Motor neuron (in vitro differentiated cells): ENCODE measurements at regions not wholly inside any gene's neighbourhood (a gene's known extent, or its start where the extent isn't known, plus 50 kb on each side); places are given as distances from the start of the nearest gene placed in this dataset.

ENCODE experiments used
- ATAC-seq, 8 experiments: fragments of 200-7000 bp; cut with Tn5 transposase; replicated peaks in 6 of 8; 2 replicates each; pipeline ENCODE4 v1.8.0; 2021; ENCODE audit warnings: mild to moderate bottlenecking in 8 of 8, moderate library complexity in 8 of 8
- H3K27ac ChIP-seq, 2 donors: fragments of 250-450 bp; sonication (Bioruptor Pico); 2 replicates each; pipeline ENCODE4 v1.9.0; 2021; ENCODE audit warnings: antibody characterized with exemption in 2 of 2, mild to moderate bottlenecking in 2 of 2, moderate library complexity in 1 of 2
- H3K4me1 ChIP-seq, 2 donors: fragments of 250-450 bp; sonication (Bioruptor Pico); replicated peaks in 1 of 2; 2 replicates each; pipeline ENCODE4 v1.6.1; 2021; ENCODE audit warnings: antibody characterized with exemption in 2 of 2, mild to moderate bottlenecking in 2 of 2, moderate library complexity in 1 of 2
- H3K4me3 ChIP-seq, 5 donors: fragments of 250-450 bp; sonication (Bioruptor Pico); 2 replicates each; pipeline ENCODE4 v1.9.0; 2021; ENCODE audit warnings: antibody characterized with exemption in 5 of 5, mild to moderate bottlenecking in 5 of 5, moderate library complexity in 4 of 5
- WGBS, 10 experiments: fragments of 450-650 bp; shearing (Covaris generic); methylation state at CpG; one replicate each; pipeline ENCODE4 v1.0.0; 2022; 5-methylcytosine and 5-hydroxymethylcytosine counted together
- in situ Hi-C, 9 experiments: fragments of 400-800 bp; cut with MboI; loops; one replicate each; pipeline ENCODE4 v1.15.0; 2021; ENCODE audit warnings: low sequenced_read_pairs in 9 of 9, low pct_unique_long_range_greater_than_20kb in 2 of 9; ENCODE audit not compliant: unreplicated experiment in 9 of 9

DNA sequence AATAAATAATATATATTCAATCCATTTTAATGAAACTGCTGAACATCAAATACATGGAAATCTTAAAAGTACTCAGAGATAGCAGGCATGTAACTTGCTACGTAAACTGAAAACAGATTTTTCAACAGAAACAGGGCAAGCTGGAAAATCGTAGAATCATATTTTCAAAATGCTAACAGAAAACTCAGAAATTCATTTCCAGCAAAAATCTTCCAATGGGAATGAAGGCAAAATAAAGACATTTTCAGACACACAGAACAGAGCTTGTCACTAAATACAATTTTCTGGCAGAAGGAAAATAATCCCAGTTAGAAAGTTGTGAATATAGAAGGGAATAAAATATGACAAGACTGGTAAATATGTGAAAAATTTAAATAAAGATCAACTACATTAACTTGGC lies 419.9 kb upstream of the ZFP42 start:
- ATAC-seq: no peak
- no peak overlapping the region for H3K27ac ChIP-seq
- WGBS, 10 experiments: 32 to 100% (median 92%) methylated on average over 1 to 2 of the region's 2 CpGs
- H3K4me1 ChIP-seq: no peaks in the 10 kb centered on the region
- no peak overlapping the region for H3K4me3 ChIP-seq
- in situ Hi-C loops: no loop called here

DNA sequence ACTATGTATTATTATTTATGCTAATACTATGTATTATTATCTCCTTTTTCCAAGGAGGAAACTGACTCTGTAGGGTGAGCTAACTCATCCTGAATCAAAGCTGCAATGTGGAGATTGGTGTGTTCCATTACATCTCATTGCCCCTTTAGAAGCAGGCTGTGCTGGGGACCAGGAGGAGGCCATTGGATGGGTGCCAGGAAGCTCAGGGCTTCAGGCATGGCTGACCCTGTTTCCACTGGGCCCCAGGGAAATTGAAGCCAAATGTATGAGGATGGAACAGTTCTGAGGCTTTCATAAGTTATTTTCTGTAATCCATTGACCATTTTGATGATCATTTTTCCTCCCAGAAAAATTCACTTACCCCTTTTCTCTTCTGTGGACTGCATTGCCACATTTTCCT lies 418.8 kb upstream of the ZFP42 start:
- ATAC-seq: no peak
- H3K4me3 ChIP-seq: no peak overlapping the region
- in situ Hi-C loops: no loop called here
- no peaks in the 10 kb centered on the region for H3K4me1 ChIP-seq
- no peak overlapping the region for H3K27ac ChIP-seq

DNA sequence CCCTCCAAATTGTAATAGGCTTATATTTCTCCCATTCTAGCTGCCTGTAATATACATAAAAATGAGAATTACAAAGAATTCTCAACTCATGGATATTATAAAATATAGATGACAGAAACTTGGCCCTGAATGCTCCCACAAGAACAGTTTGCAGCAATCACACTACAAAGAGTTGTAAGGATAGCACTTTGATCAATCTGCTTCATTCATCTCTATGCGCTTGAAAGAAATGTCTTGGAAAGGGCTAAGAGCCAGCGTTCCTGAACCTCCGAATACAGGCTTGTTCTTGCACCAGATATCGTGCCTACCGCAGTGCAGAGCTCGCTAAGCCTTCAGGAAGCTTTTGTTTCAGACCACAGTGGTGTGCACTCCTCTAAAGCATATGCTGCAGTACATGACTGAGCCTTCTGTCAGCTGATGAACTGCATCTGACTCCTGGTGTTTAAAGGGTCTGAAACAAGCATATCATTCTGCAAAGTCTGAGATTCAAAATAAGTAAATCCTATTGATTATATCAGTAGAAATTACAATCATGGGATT lies 417.6 kb upstream of the ZFP42 start:
- Histone ChIP-seq H3K4me3 (no peak overlapping the region), H3K27ac (no peak overlapping the region), H3K4me1 (no peaks in the 10 kb centered on the region)
- in situ Hi-C loops: no loop called here
- ATAC-seq: no peak
- 0 to 92% (median 74%) methylated on average over 3 to 6 of the region's 6 CpGs; no CpG with 5 or more reads in 2 of the 10 experiments for WGBS, 10 experiments

DNA sequence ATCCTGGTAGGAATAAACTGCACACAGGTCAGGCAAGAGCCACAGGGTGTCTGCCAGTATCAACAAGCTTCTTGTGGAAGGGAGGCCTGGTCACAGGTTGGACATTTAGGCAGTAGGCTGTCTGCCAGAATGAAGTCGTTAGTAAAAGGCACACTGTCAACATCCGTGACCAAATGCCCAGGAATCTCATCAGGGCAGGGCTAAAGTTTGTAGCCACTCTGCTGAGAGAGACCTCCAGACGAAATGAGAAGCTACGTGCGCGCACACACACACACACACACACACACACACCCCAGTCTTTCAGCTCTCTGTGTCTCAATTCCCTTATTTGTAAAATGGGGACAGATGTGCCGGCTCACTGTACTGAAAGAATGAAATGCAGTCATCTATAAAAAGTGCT lies 408.7 kb upstream of the ZFP42 start:
- peaks cover 0 to 3% of the 10 kb centered on the region in 2 donors for H3K4me1 ChIP-seq
- WGBS, 10 experiments: 70 to 100% (median 95%) methylated on average over 1 to 5 of the region's 7 CpGs; no CpG with 5 or more reads in 4 of the 10 experiments
- no peak overlapping the region for H3K27ac ChIP-seq
- H3K4me3 ChIP-seq: no peak overlapping the region
- no peak for ATAC-seq
- in situ Hi-C loops: no loop called here

DNA sequence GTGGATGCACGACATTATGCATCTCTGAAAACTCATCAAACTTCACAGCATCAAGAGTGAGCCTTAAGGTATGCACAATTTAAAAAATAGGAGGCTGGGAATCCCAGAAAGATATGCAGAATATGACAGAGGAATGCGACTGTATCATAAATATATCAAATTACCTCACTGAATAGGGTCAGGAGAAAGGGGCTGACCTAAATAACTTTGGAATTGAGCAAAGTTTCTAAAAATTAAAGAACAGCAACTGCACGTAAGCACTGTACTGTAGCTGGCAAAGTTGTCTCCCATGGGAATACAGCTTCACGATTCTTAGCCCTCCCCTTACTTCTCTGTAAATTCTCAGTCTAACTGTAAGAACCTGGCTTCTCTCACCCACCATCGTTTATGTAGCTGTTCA lies 397.4 kb upstream of the ZFP42 start:
- in situ Hi-C loops: no loop called here
- Histone ChIP-seq H3K4me3 (no peak overlapping the region), H3K27ac (no peak overlapping the region), H3K4me1 (no peaks in the 10 kb centered on the region)
- WGBS, 10 experiments: 25 to 100% (median 85%) methylated on average over 1 to 5 of the region's 5 CpGs
- ATAC-seq: no peak

DNA sequence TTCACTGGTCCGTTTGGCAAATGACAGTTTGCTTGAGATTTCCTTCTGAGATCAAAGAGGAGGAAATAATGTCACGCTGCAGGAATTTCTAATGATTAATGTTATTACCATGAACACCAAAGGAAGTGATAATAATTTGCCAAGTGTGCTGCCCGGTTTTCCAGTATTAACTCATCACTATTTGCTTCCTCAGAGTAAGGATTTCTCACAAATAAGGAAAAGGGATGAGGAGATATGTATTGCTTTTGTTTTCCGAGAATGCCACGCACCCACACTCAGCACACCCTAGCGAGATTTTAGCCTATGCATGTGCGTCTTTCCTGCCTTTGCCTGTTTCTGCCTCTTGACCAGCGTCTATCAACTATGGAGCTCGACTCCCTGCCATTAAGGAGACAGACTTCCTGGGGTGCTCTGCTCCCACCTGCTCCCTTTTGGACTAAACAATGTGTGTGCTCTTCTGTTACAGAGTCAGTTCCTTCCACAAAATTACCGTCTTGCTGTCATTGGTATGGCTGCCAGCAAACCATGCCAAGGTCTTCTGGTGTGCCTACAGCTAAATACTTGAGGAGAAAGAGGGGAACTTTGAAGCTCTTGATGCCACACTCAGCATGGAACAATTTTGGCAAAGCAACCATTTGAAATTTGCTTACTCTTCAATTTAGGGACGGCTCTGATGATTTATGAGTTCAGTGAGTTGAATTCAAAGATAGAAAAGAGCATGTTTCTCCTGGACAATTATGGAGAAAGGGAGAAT lies 393.1 kb upstream of the ZFP42 start:
- H3K4me1 ChIP-seq: no peaks in the 10 kb centered on the region
- no peak overlapping the region for H3K27ac ChIP-seq
- ATAC-seq: no peak
- H3K4me3 ChIP-seq: no peak overlapping the region
- in situ Hi-C loops: no loop called here
- 0 to 92% (median 67%) methylated on average over 1 to 11 of the region's 11 CpGs for WGBS, 10 experiments

DNA sequence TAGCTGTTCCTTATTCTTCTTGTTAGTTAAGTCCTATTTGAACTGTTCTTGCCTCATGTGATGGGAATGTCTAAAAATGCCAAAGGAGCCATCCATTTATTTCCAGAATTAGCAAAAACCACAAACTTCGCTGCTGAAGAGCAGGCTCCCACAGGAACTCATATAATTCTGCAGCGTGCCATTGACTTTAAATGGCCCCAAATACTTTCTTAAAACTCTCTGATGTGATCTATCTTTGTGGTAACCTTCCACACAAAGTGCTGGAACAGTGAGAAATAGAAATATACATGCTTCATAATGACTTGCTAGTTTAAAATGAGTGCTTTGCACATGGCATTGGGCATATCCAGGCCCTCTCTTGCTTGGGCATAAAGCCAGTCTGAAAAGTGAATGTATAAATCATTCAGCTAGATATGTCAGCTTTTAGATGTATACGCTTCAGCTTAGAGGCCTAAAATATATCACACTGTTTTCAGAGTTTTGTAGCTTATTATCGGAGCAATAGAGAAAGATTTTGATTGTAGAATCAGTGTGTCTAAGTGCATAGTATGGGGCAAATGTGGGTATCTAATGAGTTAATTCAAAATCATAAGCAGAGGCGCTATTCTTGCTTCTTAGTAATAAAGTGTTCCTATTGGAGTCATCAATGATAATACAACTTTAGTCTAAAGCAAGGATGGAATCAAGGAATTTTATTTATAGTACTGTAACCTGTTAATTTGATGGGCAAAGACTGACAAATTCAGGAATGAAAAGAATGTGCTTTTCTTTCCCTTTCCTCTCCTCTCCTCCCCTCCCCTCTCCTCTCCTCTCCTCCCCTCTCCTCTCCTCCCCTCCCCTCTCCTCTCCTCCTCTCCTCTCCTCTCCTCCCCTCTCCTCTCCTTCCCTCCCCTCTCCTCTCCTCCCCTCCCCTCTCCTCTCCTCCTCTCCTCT lies 392.2 kb upstream of the ZFP42 start:
- Histone ChIP-seq H3K4me3 (no peak overlapping the region), H3K27ac (no peak overlapping the region), H3K4me1 (no peaks in the 10 kb centered on the region)
- in situ Hi-C loops: no loop called here
- WGBS, 10 experiments: 22 to 100% (median 97%) methylated on average over 1 to 5 of the region's 5 CpGs
- no peak for ATAC-seq

DNA sequence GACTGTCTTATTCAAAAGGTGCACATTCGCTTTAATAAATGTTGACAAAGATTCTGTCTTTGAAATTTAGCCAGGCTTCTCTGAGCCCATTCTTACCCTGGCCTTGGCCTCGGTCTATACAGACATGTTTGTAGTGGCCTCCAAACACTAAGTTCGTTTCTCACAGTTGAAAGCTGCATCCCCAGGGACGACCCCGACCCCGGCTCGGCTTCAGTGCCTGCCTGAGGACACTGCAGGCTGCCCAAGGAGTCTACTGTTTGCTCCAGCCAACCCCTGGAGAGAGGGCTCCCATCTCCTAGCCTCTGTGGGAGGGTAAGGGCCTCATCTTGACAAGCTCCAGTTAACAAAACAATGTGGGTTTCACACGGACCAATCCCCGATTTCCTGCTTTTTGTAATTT lies 390.6 kb upstream of the ZFP42 start:
- H3K4me1 ChIP-seq: no peaks in the 10 kb centered on the region
- ATAC-seq: no peak
- H3K4me3 ChIP-seq: no peak overlapping the region
- in situ Hi-C loops: no loop called here
- WGBS, 10 experiments: 40 to 83% (median 67%) methylated on average over 1 to 9 of the region's 9 CpGs; no CpG with 5 or more reads in 1 of the 10 experiments
- no peak overlapping the region for H3K27ac ChIP-seq

DNA sequence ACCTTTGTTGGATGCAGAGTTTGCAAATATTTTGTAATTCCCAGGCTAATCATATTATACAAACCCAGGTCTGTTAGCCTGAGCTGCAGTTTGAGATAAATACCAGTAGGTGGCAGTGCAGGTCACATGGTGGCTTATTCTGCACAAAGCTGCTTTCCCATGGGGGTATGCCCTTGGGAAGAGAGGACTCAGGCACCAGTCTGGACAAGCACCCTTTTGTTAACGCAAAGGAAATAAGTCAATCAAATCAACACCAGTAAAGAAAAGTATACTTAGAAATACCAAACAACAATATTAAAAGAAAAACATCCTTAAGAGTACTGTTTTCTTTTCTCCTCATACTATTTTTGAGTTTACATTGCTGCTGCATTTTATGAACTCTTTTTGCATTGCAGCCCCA lies 389.0 kb upstream of the ZFP42 start:
- peak in 7 of 8 experiments; percentile 50 to 69 (median 57) for ATAC-seq

DNA sequence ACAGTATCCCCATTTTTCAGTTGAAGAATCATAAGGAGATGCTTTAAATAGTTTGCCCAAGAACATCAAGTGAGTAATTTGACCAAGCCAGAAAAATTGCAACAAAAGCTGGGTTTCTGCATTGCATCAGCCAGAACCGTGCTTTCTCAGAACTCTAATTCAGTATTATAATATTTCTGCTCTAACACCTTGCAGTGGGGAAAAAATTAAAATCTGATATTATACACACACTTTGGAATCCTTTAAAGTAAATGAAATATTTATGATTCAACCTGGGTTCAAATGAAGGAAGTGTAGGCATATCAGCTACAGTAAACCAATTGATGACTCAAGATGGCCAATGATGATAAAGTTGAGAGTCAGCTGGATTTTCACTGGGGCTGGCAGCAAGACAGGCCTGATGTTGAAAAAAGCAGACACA lies 387.6 kb upstream of the ZFP42 start:
- H3K4me1 ChIP-seq: no peaks in the 10 kb centered on the region
- in situ Hi-C loops: no loop called here
- no peak overlapping the region for H3K4me3 ChIP-seq
- 0 to 100% (median 73%) methylated on average over 1 of the region's 1 CpG; no CpG with 5 or more reads in 2 of the 10 experiments for WGBS, 10 experiments
- ATAC-seq: no peak
- no peak overlapping the region for H3K27ac ChIP-seq

More for the DNA sequence above, 389.0 kb upstream of the ZFP42 start:
- Histone ChIP-seq H3K4me3 (no peak overlapping the region), H3K4me1 (no peaks in the 10 kb centered on the region), H3K27ac (no peak overlapping the region)
- WGBS, 10 experiments: 0 to 75% (median 29%) methylated on average over 1 of the region's 1 CpG; no CpG with 5 or more reads in 3 of the 10 experiments
- in situ Hi-C loops: no loop called here

DNA sequence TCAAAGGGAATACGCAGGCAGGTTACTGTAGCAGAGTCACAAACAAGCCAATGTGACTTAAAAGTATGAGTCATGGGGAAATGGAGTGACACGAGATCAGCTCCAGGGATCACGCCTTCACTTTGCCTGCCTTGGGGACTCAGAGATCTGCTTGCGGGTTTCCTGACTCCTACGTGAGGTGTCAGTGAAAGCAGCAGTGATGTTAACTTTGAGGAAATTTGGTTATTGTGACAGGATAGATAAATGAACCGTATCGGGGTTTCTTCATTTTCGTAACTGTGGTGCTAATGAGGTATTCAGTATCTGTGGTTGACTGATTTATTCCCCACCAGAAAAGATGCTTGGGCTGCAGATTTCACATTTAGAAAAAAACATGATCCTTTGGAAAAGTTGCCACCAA lies 383.3 kb upstream of the ZFP42 start:
- WGBS, 10 experiments: 4 to 90% (median 81%) methylated on average over 1 to 8 of the region's 8 CpGs; no CpG with 5 or more reads in 2 of the 10 experiments
- Histone ChIP-seq H3K4me3 (no peak overlapping the region), H3K4me1 (peaks cover 0 to 6% of the 10 kb centered on the region in 2 donors), H3K27ac (no peak overlapping the region)
- in situ Hi-C loops: no loop called here
- ATAC-seq: peak in 5 of 8 experiments; percentile 80 to 93 (median 87)

DNA sequence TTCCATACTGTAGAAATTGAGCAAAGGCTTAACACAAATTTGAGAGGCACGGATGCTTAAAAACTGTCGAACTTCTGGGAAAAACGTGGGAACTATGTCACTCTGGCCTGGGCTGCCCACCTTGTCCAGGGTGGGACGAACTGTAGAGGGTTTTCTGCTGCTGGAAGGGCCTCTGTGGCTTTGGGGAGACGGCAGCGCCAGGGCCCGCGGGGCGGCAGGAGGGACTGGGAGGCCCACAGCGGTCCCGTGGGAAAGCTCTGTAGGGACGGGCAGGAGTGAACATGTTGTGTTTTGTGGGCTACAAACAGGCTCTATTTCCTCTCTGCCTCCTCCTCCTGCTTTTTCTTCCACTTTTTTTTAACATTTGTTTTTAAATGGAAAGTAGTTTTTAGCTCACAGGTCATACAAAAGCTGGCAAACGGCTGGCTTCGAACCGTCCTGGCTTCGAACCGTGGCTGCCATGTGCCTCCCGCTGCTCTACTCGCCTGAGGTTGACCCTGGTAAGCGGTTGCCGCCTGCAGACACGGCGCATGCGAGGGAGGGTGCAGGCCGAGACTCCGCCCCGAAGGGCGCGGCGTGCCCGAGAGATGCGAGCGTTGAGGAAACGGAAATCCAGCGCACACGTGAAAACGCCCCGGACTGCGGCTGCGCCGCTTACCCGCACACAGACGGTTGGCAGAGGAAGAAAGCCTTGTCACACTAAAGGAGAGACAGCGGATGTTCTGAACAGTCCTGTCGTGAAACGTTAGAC lies 382.3 kb upstream of the ZFP42 start:
- WGBS, 10 experiments: 53 to 100% (median 90%) methylated on average over 3 to 30 of the region's 46 CpGs
- ATAC-seq: no peak
- in situ Hi-C loops: no loop called here
- Histone ChIP-seq H3K4me1 (peaks cover 2 to 11% of the 10 kb centered on the region in 2 donors), H3K27ac (no peak overlapping the region), H3K4me3 (no peak overlapping the region)

DNA sequence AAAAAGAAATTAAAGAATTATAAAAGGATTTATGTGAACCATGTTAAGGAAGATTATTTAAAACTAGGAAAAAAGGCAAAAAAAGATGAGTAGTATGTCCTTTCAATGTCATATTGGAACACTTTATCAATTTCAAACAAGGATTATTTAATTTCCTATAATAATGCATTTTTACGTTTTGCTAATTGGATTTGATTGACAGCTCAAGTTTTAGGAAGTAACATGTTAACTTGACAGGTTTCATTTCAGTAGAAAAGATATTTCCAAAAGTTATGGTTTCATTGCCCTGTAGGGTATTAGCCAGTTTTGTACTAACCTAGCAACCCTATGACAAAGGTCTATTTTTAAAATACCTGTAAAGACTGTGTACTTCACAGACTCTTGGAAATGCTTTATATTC lies 379.6 kb upstream of the ZFP42 start:
- no peak for ATAC-seq
- Histone ChIP-seq H3K4me1 (peaks cover 2 to 18% of the 10 kb centered on the region in 2 donors), H3K27ac (no peak overlapping the region), H3K4me3 (no peak overlapping the region)
- WGBS, 10 experiments: 0 to 100% (median 70%) methylated on average over 1 of the region's 1 CpG; no CpG with 5 or more reads in 2 of the 10 experiments
- in situ Hi-C loops: no loop called here
